Activated naive CD4-positive, alpha-beta T cell treated with anti-CD3 and anti-CD28 coated beads for 36 hours (primary cell): ENCODE measurements at regions not wholly inside any gene's neighbourhood (a gene's known extent, or its start where the extent isn't known, plus 50 kb on each side); places are given as distances from the start of the nearest gene placed in this dataset.
"Not testable (repeated sequence)": the region's sequence is repeated elsewhere in the genome, so short reads cannot be mapped to it uniquely, and the experiment has no call there.

Source experiments
- CTCF ChIA-PET: fragments of 350-600 bp; sonication (Branson Sonifier 250); formaldehyde crosslinking; loops from one replicate; lab custom pipeline; 2021; ENCODE audit warnings: antibody characterized with exemption; lab: Charles Lee
- DNase-seq: peaks from one replicate; pipeline ENCODE4 v3.0.0-alpha.2; 2020
- H3K27ac Mint-ChIP-seq: one replicate; pipeline ENCODE4 v1.8.0; 2021; ENCODE audit warnings: mild to moderate bottlenecking, mixed read lengths
- H3K27me3 Mint-ChIP-seq: one replicate; pipeline ENCODE4 v1.8.0; 2021; ENCODE audit warnings: low read depth, mixed read lengths
- H3K36me3 Mint-ChIP-seq: one replicate; pipeline ENCODE4 v1.8.0; 2021; ENCODE audit warnings: low read depth, mixed read lengths
- H3K4me1 Mint-ChIP-seq: one replicate; pipeline ENCODE4 v1.8.0; 2021; ENCODE audit warnings: low read depth, mixed read lengths
- H3K4me3 Mint-ChIP-seq: one replicate; pipeline ENCODE4 v1.8.0; 2021; ENCODE audit warnings: mild to moderate bottlenecking, moderate library complexity, mixed read lengths
- H3K9me3 Mint-ChIP-seq: one replicate; pipeline ENCODE4 v1.8.0; 2021; ENCODE audit warnings: mixed read lengths
- intact Hi-C: fragments of 100-400 bp; cut with micrococcal nuclease; formaldehyde crosslinking; loops from one replicate; pipeline ENCODE4 v1.15.1; 2023

DNA sequence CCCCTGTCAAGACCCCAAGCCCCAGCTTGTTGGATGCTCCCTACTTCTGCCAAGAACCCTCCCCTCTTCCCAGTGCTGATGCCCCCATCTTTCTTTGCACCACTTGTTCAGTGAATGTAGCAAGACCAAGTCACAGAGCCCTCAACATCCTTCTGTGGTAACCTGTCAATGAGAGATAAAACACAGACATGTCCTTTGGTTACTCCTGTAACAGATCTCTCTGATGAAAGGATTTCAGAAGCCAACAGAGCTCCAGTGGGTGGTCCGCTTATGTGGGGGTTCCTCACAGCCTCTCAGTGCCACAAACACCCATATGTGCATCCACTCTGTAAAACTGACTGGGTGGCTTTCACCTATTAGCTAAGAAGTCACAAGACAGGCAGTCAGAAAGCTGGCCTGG lies 93.2 kb upstream of the CST7 start:
- intact Hi-C loops = no loop called here
- CTCF ChIA-PET = no interaction called here

DNA sequence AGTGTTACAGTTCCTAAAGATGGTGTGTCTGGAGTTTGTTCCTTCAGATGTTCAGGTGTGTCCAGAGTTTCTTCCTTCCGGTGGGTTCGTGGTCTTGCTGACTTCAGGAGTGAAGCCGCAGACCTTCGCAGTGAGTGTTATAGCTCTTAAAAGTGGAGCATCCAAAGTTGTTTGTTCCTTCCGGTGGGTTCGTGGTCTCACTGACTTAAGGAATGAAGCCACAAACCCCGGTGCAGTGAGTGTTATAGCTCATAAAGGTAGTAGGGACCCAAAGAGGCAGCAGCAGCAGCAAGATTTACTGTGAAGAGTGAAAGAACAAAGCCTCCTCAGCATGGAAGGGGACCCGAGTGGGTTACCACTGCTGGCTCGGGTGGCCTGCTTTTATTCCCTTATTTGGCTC lies 90.6 kb upstream of the CST7 start:
- CTCF ChIA-PET, H3K4me1 Mint-ChIP-seq, H3K27ac Mint-ChIP-seq, H3K4me3 Mint-ChIP-seq, DNase-seq, intact Hi-C loops, H3K36me3 Mint-ChIP-seq: not testable (repeated sequence)
- H3K27me3 Mint-ChIP-seq = peaks cover 15% of the 10 kb centered on the region
- peaks cover 10% of the 10 kb centered on the region for H3K9me3 Mint-ChIP-seq

More for the DNA sequence above, 93.2 kb upstream of the CST7 start:
- peaks cover 23% of the 10 kb centered on the region for H3K27me3 Mint-ChIP-seq
- peaks cover 6% of the 10 kb centered on the region for H3K4me1 Mint-ChIP-seq
- H3K27ac Mint-ChIP-seq = no peak overlapping the region
- no peak overlapping the region for H3K4me3 Mint-ChIP-seq
- H3K36me3 Mint-ChIP-seq = no peaks in the 10 kb centered on the region
- DNase-seq = no peak
- H3K9me3 Mint-ChIP-seq = peaks cover 12% of the 10 kb centered on the region

DNA sequence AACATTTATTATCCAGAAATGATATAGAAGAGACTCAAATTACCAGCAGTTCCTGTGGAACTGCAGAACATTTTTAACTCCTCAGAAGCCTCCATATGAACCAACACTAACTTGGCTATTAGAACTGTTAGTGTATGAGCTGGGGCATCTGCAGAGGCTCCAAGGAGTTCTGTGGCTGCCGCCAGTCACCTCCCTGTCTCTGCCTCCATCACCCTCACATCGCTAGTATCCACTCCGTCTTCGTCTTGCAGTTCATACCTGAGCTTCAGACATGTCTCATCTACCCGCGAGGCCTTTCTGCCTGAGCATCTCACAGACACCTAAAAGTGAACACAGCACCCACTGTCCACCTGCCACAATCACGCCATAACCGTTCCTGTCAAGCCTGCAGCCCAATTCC lies 89.5 kb upstream of the CST7 start:
- Mint-ChIP-seq H3K4me1 (peaks cover 6% of the 10 kb centered on the region), H3K36me3 (no peaks in the 10 kb centered on the region), H3K27ac (no peak overlapping the region), H3K27me3 (peaks cover 15% of the 10 kb centered on the region), H3K9me3 (peaks cover 13% of the 10 kb centered on the region), H3K4me3 (no peak overlapping the region)
- CTCF ChIA-PET = no interaction called here
- intact Hi-C loops = no loop called here
- no peak for DNase-seq

DNA sequence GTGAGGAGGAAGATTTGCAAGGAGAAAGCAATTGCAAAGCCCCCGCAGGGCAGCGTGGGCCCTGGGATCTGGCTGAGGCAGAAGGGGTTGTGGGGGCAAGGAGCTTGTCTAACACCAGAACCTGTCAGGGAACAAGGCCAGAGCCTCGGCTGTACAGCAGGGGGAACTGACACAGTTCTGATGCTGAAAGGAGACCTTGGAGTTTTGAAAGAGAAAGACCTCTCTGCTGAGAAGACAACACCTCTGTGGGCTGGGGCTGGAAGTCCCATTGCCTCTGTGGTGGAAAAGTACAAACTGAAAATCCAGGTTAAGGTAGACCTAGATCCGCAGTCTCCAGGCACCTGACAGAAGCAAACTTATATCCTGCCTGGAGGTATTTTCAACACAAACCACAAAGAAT lies 86.9 kb upstream of the CST7 start:
- intact Hi-C loops = no loop called here
- Mint-ChIP-seq H3K4me1 (peaks cover 6% of the 10 kb centered on the region), H3K36me3 (no peaks in the 10 kb centered on the region), H3K9me3 (peaks cover 17% of the 10 kb centered on the region), H3K27ac (no peak overlapping the region), H3K27me3 (peaks cover 9% of the 10 kb centered on the region), H3K4me3 (no peak overlapping the region)
- DNase-seq = no peak
- CTCF ChIA-PET = no interaction called here

DNA sequence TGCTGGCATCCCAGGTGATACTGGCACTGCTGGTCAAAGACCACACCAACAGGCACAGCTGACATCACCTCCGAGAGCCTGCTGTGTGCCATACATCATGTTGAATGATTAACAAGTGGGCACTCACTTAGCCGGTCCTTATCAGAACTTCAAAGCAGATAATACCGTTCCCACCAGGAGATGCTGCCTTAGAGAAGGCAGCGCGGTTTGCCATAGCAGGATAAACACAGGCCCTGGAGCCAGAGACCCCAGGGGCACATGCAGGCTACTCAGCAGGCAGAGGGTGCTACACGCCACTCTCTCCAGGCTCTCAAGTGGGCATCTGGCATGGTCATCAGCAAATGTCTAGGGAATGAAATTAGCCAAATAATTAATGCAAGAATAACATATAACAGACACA lies 86.5 kb upstream of the CST7 start:
- CTCF ChIA-PET = no interaction called here
- H3K4me3 Mint-ChIP-seq = no peak overlapping the region
- intact Hi-C loops = no loop called here
- no peaks in the 10 kb centered on the region for H3K36me3 Mint-ChIP-seq
- peaks cover 17% of the 10 kb centered on the region for H3K9me3 Mint-ChIP-seq
- DNase-seq = no peak
- peaks cover 9% of the 10 kb centered on the region for H3K27me3 Mint-ChIP-seq
- H3K27ac Mint-ChIP-seq = no peak overlapping the region
- H3K4me1 Mint-ChIP-seq = peaks cover 6% of the 10 kb centered on the region

DNA sequence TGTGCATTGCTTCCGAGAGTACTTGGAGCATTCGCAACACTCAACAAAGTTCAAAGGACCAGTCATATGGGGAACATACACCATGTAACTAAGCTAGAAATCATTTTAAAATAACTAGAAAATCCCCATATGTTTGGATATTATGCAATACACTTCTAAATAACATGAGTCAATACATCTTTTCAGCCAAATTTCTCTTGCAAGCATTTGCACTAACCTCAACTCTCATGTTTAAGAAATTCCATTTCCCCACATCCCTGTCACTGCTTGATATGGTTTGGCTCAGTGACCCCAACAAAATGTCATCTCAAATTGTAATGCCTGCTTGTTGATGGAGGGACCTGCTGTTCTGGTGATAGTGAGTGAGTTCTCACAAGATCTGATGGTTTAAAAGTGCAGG lies 85.7 kb upstream of the CST7 start:
- Mint-ChIP-seq H3K4me3 (no peak overlapping the region), H3K36me3 (no peaks in the 10 kb centered on the region), H3K27ac (no peak overlapping the region), H3K4me1 (peaks cover 5% of the 10 kb centered on the region), H3K9me3 (peaks cover 17% of the 10 kb centered on the region), H3K27me3 (peaks cover 9% of the 10 kb centered on the region)
- no peak for DNase-seq
- intact Hi-C loops = no loop called here
- CTCF ChIA-PET = no interaction called here

DNA sequence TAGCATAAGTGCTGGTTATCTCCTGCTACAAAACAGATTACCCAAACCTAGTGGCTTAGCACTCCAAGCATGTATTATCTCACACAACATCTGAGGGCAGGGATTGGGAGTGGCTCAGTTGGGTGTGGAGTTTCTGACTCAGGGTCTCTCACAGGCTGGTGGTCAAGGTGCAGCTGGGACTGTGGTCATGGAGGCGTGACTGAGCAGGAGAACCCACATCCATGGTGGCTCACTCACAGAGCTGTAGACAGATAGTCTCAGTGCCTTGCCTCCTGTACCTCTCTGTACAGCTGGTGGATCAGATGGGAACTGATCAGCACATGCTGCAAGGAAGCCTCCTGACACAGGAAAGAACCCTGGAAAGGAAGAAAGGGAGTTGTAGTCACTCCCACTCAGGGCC lies 83.1 kb upstream of the CST7 start:
- CTCF ChIA-PET = no interaction called here
- Mint-ChIP-seq H3K9me3 (peaks cover 17% of the 10 kb centered on the region), H3K4me1 (no peaks in the 10 kb centered on the region), H3K27me3 (no peaks in the 10 kb centered on the region), H3K27ac (no peak overlapping the region), H3K36me3 (no peaks in the 10 kb centered on the region), H3K4me3 (no peak overlapping the region)
- intact Hi-C loops = no loop called here
- DNase-seq = no peak

DNA sequence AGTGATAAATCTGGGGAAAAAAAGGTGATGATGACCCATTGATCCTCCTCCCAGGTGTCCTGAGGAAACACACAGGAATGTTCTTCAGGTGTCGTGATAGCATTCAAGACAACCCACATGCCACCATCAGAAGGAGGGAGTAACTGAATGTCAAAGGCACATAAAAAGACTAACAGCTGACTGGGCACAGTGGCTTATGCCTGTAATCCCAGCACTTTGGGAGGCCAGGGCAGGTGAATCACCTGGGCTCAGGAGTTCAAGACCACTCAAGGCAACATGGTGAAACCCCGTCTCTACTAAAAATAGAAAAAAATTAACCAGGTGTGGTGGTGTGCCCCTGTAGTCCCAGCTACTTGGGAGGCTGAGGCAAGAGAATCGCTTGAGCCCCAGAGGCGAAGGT lies 82.3 kb upstream of the CST7 start:
- H3K4me3 Mint-ChIP-seq = no peak overlapping the region
- no peaks in the 10 kb centered on the region for H3K4me1 Mint-ChIP-seq
- DNase-seq = no peak
- no peaks in the 10 kb centered on the region for H3K27me3 Mint-ChIP-seq
- peaks cover 17% of the 10 kb centered on the region for H3K9me3 Mint-ChIP-seq
- intact Hi-C loops = no loop called here
- CTCF ChIA-PET = no interaction called here
- H3K27ac Mint-ChIP-seq = no peak overlapping the region
- H3K36me3 Mint-ChIP-seq = no peaks in the 10 kb centered on the region

DNA sequence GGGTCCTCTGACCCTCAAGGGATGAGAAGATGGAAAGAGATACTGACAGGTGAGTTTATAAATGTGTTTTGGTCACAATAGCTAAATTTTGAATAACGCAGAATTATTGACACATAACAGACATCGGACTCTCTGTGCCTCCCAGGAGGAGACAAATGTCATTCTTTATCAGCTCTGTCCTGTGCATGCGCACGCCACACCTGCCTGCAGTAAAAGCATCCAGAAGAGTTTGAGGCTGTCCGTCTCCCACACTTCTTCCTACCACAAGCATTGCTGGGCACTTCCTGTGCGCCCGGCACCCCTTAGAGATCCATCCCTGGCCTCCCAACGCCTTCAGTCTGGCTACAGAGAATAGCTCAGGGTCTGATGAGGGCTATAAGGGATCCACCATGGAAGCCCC lies 81.5 kb upstream of the CST7 start:
- no peak overlapping the region for H3K4me3 Mint-ChIP-seq
- H3K9me3 Mint-ChIP-seq = peaks cover 17% of the 10 kb centered on the region
- no peak overlapping the region for H3K27ac Mint-ChIP-seq
- intact Hi-C loops = no loop called here
- no peaks in the 10 kb centered on the region for H3K36me3 Mint-ChIP-seq
- H3K4me1 Mint-ChIP-seq = no peaks in the 10 kb centered on the region
- CTCF ChIA-PET = no interaction called here
- no peak for DNase-seq
- peaks cover 3% of the 10 kb centered on the region for H3K27me3 Mint-ChIP-seq

DNA sequence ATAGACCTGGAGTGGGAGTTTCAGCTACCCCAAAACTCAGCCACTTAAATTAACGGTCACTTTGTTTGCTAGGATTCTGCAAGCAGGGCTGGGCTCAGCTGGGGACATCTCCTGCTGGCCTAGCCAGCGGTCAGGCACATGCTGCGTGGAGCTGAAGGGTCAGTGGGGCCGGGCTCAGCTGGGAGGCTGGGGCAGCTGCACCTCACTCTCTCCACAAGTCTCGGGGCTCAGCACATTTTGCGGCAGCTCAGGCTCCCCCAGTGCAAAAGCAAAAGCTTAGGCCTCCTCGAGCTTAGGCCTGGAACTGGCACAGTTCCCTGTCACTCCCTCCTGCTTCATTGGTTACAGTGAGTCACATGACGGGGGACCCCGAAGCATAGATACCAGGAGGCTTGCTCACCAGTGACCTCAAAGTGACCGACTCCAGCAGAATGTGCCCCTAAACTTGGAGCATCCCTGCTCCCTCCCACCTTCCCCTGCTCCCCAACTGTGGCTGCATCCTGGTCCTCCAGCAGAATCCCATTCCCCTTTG lies 80.6 kb upstream of the CST7 start:
- Mint-ChIP-seq H3K27ac (no peak overlapping the region), H3K4me1 (no peaks in the 10 kb centered on the region), H3K27me3 (peaks cover 4% of the 10 kb centered on the region), H3K4me3 (no peak overlapping the region), H3K36me3 (no peaks in the 10 kb centered on the region), H3K9me3 (peaks cover 17% of the 10 kb centered on the region)
- intact Hi-C loops = no loop called here
- no peak for DNase-seq
- CTCF ChIA-PET = no interaction called here

DNA sequence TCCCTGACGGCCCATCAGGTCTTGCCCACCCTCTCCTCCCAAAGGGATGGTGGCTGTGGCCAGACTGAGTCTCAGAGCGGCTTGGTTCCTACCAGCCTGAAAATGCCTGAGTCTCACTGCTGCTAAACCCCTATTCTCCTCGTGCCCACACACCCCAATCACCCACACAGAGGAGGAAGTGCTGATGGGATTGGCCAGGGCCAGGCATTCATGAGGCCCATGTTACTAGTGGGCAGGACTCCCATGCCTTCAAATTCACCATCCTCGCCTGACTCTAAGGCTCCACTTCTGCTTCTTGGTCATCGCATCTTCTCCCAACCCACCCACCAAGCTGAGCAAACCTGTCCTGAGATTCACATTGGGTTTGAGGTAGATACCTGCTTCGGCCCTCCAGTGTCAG lies 80.1 kb upstream of the CST7 start:
- Mint-ChIP-seq H3K4me3 (no peak overlapping the region), H3K27me3 (peaks cover 8% of the 10 kb centered on the region), H3K36me3 (no peaks in the 10 kb centered on the region), H3K4me1 (no peaks in the 10 kb centered on the region), H3K27ac (no peak overlapping the region), H3K9me3 (peaks cover 14% of the 10 kb centered on the region)
- no peak for DNase-seq
- intact Hi-C loops = no loop called here
- CTCF ChIA-PET = no interaction called here

DNA sequence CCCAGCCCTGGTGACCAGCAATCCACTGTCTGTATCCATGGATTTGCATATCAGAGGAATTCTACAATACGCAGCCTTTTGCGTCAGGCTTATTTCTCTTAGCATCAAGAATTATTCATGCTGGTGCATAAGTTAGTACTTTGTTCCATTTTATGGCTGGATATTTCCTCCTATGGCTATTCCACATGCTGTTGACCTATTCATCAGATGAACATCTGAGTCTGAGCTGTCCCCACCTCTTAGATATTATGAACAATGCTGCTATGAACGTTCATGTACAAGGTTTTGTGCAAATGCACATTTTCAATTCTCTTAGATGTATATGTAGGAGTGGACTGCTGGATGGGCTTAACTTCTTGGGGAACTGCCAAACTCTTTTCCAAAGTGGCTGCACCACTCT lies 79.0 kb upstream of the CST7 start:
- Mint-ChIP-seq H3K4me1 (no peaks in the 10 kb centered on the region), H3K4me3 (no peak overlapping the region), H3K27me3 (peaks cover 8% of the 10 kb centered on the region), H3K27ac (no peak overlapping the region), H3K9me3 (peaks cover 6% of the 10 kb centered on the region), H3K36me3 (no peaks in the 10 kb centered on the region)
- intact Hi-C loops = no loop called here
- CTCF ChIA-PET = no interaction called here
- no peak for DNase-seq

DNA sequence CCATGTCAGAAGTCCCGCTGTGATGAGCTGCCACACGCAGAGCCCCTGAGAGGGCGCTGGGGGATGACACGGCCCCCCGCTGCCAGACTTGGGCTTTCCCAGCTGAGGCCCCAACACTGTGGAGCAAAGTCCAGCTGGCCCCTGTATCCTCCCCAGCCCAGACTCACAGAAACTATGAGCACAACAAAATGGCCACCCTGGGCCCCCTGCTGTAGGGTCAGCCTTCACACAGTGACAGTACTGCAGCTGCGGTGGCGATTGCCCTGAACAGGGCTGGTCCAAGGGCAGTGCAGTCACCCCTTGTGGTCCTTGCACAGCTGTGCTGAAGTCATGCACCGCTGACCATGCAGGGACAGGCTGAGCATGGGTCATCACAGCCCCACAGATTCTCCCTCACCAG lies 78.2 kb upstream of the CST7 start:
- no peak overlapping the region for H3K4me3 Mint-ChIP-seq
- no peaks in the 10 kb centered on the region for H3K4me1 Mint-ChIP-seq
- CTCF ChIA-PET = no interaction called here
- no peaks in the 10 kb centered on the region for H3K9me3 Mint-ChIP-seq
- intact Hi-C loops = no loop called here
- no peak overlapping the region for H3K27ac Mint-ChIP-seq
- H3K27me3 Mint-ChIP-seq = peaks cover 8% of the 10 kb centered on the region
- no peaks in the 10 kb centered on the region for H3K36me3 Mint-ChIP-seq
- DNase-seq = no peak
